Astrocyte (in vitro differentiated cells and primary cell): ENCODE measurements at regions not wholly inside any gene's neighbourhood (a gene's known extent, or its start where the extent isn't known, plus 50 kb on each side); places are given as distances from the start of the nearest gene placed in this dataset.

ENCODE experiments used
- EZH2 ChIP-seq: IDR thresholded peaks from 2 replicates; pipeline ENCODE4 v1.6.1; 2012; ENCODE audit warnings: mild to moderate bottlenecking, low read length, inconsistent platforms; ENCODE audit not compliant: insufficient read depth
- TF ChIP-seq, protein P1 (sequence below): IDR thresholded peaks from 2 replicates; pipeline ENCODE4 v1.5.1; 2011; ENCODE audit warnings: low read depth, mild to moderate bottlenecking, inconsistent platforms, low read length, moderate library complexity; ENCODE audit not compliant: insufficient read depth

DNA sequence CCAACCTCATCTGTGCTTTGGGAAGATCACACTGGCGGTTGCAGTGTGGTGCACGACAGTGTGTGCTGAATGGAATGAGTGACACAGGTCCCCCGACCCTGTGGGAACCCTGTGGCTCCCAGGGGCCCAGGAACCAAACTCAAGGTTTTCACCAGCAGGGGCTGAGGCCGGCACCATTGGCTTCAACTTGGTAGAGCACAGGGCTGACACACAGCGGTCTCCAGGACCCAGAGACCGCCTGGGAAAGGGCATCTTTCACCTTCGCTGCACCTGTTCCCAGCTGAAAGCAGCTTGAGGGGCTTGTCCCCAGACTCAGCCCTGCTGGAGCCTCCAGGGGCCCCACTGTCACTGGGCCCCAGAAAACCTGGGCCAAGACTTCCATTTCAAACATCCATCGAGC is 59.0 kb upstream of the ODC1 start:
- TF ChIP-seq, protein P1, sequence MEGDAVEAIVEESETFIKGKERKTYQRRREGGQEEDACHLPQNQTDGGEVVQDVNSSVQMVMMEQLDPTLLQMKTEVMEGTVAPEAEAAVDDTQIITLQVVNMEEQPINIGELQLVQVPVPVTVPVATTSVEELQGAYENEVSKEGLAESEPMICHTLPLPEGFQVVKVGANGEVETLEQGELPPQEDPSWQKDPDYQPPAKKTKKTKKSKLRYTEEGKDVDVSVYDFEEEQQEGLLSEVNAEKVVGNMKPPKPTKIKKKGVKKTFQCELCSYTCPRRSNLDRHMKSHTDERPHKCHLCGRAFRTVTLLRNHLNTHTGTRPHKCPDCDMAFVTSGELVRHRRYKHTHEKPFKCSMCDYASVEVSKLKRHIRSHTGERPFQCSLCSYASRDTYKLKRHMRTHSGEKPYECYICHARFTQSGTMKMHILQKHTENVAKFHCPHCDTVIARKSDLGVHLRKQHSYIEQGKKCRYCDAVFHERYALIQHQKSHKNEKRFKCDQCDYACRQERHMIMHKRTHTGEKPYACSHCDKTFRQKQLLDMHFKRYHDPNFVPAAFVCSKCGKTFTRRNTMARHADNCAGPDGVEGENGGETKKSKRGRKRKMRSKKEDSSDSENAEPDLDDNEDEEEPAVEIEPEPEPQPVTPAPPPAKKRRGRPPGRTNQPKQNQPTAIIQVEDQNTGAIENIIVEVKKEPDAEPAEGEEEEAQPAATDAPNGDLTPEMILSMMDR, result no peak
- TF ChIP-seq EZH2, result no peak
